ENCODE measurements at regions not wholly inside any gene's neighbourhood (a gene's known extent, or its start where the extent isn't known, plus 50 kb on each side); places are given as distances from the start of the nearest gene placed in this dataset.

GRCh38 chr2:173419506-173419905 lies 64.8 kb downstream of the CDCA7 start:
- in situ Hi-C loops (cut with MboI; ENCODE audit: low sequenced_read_pairs, unreplicated experiment) = loop anchor here (25.0 kb wide), 1 partner anchor 618 kb away; no protein-coding TSS in a partner anchor
- no peak for DNase-seq (ENCODE audit: low spot score)
- no peak for TF ChIP-seq CTCF (IDR thresholded peaks at IDR 0.05; ENCODE audit: borderline replicate concordance, control extremely low read depth, extremely low read depth, insufficient read depth, missing control alignments)

GRCh38 chr2:173424886-173425285 lies 70.2 kb downstream of the CDCA7 start:
- in situ Hi-C loops (cut with MboI; ENCODE audit: low sequenced_read_pairs, unreplicated experiment) = loop anchor here (25.0 kb wide), 1 partner anchor 612 kb away; no protein-coding TSS in a partner anchor
- no peak for TF ChIP-seq CTCF (IDR thresholded peaks at IDR 0.05; ENCODE audit: borderline replicate concordance, control extremely low read depth, extremely low read depth, insufficient read depth, missing control alignments)
- no peak for DNase-seq (ENCODE audit: low spot score)

- in situ Hi-C loops (cut with MboI; ENCODE audit: low sequenced_read_pairs, unreplicated experiment) = no loop called here
- no peak for DNase-seq (ENCODE audit: low spot score)
- no peak for TF ChIP-seq CTCF (IDR thresholded peaks at IDR 0.05; ENCODE audit: borderline replicate concordance, control extremely low read depth, extremely low read depth, insufficient read depth, missing control alignments)
These were observed 73.4 kb downstream of the CDCA7 start for GRCh38 chr2:173427887-173428668.

- in situ Hi-C loops (cut with MboI; ENCODE audit: low sequenced_read_pairs, unreplicated experiment) = no loop called here
- no peak for TF ChIP-seq CTCF (IDR thresholded peaks at IDR 0.05; ENCODE audit: borderline replicate concordance, control extremely low read depth, extremely low read depth, insufficient read depth, missing control alignments)
- no peak for DNase-seq (ENCODE audit: low spot score)
These were observed 76.5 kb downstream of the CDCA7 start for GRCh38 chr2:173431191-173431590.

- in situ Hi-C loops (cut with MboI; ENCODE audit: low sequenced_read_pairs, unreplicated experiment) = no loop called here
- no peak for DNase-seq (ENCODE audit: low spot score)
These were observed 77.5 kb downstream of the CDCA7 start for GRCh38 chr2:173432049-173432754.

More at GRCh38 chr2:173432049-173432754, 77.5 kb downstream of the CDCA7 start:
- TF ChIP-seq CTCF (IDR thresholded peaks at IDR 0.05; ENCODE audit: borderline replicate concordance, control extremely low read depth, extremely low read depth, insufficient read depth, missing control alignments) = no peak

Data from GM13976 (cell line).